ENCODE measurements at regions not wholly inside any gene's neighbourhood (a gene's known extent, or its start where the extent isn't known, plus 50 kb on each side); places are given as distances from the start of the nearest gene placed in this dataset.

GRCh38 chr4:128600410-128600809 lies 209.1 kb upstream of the JADE1 start:
- no peak for DNase-seq

- no peak for DNase-seq
These were observed 212.0 kb upstream of the JADE1 start for GRCh38 chr4:128597500-128597899.

- DNase-seq, result no peak
These were observed 212.6 kb upstream of the JADE1 start for GRCh38 chr4:128596853-128597252.

GRCh38 chr4:128596115-128596514 lies 213.4 kb upstream of the JADE1 start:
- no peak for DNase-seq

GRCh38 chr4:128591482-128591881 lies 218.0 kb upstream of the JADE1 start:
- DNase-seq, result no peak

- DNase-seq, result no peak
These were observed 218.7 kb upstream of the JADE1 start for GRCh38 chr4:128590773-128591172.

GRCh38 chr4:128590034-128590740 lies 219.3 kb upstream of the JADE1 start:
- DNase-seq, result no peak

- DNase-seq, result no peak
These were observed 220.0 kb upstream of the JADE1 start for GRCh38 chr4:128589384-128589965.

- no peak for DNase-seq
These were observed 222.1 kb upstream of the JADE1 start for GRCh38 chr4:128587382-128587781.

GRCh38 chr4:128583753-128584712 lies 225.5 kb upstream of the JADE1 start:
- DNase-seq, result no peak

- DNase-seq, result no peak
These were observed 227.1 kb upstream of the JADE1 start for GRCh38 chr4:128582427-128582870.

GRCh38 chr4:128579154-128579853 lies 230.2 kb upstream of the JADE1 start:
- DNase-seq, result no peak

GRCh38 chr4:128574706-128575105 lies 234.8 kb upstream of the JADE1 start:
- DNase-seq, result peak; percentile 75 to 83

GRCh38 chr4:128573781-128574508 lies 235.6 kb upstream of the JADE1 start:
- no peak for DNase-seq

- no peak for DNase-seq
These were observed 236.7 kb upstream of the JADE1 start for GRCh38 chr4:128572778-128573241.

GRCh38 chr4:128571747-128572146 lies 237.8 kb upstream of the JADE1 start:
- no peak for DNase-seq

- DNase-seq, result no peak
These were observed 239.0 kb upstream of the JADE1 start for GRCh38 chr4:128570387-128570975.

GRCh38 chr4:128566693-128567092 lies 242.8 kb upstream of the JADE1 start:
- no peak for DNase-seq

GRCh38 chr4:128565565-128566186 lies 243.8 kb upstream of the JADE1 start:
- DNase-seq, result peak; percentile 16 to 30

GRCh38 chr4:128565054-128565453 lies 244.4 kb upstream of the JADE1 start:
- no peak for DNase-seq

- DNase-seq, result no peak
These were observed 245.3 kb upstream of the JADE1 start for GRCh38 chr4:128564081-128564630.
